ENCODE measurements at regions not wholly inside any gene's neighbourhood (a gene's known extent, or its start where the extent isn't known, plus 50 kb on each side); places are given as distances from the start of the nearest gene placed in this dataset.

DNA sequence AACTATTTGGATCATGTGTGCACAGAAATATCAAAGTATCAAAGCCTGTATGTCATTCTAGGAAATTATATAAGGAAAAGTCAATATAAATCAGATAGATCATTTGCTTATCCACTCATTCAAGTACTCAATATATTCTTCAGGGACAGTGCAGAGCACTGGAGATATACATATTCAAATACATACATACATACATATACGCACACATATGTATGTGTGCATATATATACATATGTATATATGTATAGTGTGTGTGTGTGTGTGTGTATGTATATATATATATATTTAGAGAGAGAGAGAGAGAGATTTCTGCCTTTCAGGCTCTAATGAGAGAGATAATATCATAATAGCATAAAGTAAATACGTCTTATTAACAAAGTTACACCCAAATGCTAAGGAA lies 169.2 kb downstream of the PMP22 start (continued):
- TF ChIP-seq, protein P1, sequence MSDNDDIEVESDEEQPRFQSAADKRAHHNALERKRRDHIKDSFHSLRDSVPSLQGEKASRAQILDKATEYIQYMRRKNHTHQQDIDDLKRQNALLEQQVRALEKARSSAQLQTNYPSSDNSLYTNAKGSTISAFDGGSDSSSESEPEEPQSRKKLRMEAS (CRISPR knock-in tag; IDR thresholded peaks at IDR 0.05): no peak
- TF ChIP-seq SMAD4 (CRISPR knock-in tag; IDR thresholded peaks at IDR 0.05): no peak
- TF ChIP-seq ZNF232 (CRISPR knock-in tag; IDR thresholded peaks at IDR 0.05): no peak
- TF ChIP-seq, protein P2, sequence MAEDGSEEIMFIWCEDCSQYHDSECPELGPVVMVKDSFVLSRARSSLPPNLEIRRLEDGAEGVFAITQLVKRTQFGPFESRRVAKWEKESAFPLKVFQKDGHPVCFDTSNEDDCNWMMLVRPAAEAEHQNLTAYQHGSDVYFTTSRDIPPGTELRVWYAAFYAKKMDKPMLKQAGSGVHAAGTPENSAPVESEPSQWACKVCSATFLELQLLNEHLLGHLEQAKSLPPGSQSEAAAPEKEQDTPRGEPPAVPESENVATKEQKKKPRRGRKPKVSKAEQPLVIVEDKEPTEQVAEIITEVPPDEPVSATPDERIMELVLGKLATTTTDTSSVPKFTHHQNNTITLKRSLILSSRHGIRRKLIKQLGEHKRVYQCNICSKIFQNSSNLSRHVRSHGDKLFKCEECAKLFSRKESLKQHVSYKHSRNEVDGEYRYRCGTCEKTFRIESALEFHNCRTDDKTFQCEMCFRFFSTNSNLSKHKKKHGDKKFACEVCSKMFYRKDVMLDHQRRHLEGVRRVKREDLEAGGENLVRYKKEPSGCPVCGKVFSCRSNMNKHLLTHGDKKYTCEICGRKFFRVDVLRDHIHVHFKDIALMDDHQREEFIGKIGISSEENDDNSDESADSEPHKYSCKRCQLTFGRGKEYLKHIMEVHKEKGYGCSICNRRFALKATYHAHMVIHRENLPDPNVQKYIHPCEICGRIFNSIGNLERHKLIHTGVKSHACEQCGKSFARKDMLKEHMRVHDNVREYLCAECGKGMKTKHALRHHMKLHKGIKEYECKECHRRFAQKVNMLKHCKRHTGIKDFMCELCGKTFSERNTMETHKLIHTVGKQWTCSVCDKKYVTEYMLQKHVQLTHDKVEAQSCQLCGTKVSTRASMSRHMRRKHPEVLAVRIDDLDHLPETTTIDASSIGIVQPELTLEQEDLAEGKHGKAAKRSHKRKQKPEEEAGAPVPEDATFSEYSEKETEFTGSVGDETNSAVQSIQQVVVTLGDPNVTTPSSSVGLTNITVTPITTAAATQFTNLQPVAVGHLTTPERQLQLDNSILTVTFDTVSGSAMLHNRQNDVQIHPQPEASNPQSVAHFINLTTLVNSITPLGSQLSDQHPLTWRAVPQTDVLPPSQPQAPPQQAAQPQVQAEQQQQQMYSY (CRISPR knock-in tag; IDR thresholded peaks at IDR 0.05): no peak
- TF ChIP-seq, protein P3, sequence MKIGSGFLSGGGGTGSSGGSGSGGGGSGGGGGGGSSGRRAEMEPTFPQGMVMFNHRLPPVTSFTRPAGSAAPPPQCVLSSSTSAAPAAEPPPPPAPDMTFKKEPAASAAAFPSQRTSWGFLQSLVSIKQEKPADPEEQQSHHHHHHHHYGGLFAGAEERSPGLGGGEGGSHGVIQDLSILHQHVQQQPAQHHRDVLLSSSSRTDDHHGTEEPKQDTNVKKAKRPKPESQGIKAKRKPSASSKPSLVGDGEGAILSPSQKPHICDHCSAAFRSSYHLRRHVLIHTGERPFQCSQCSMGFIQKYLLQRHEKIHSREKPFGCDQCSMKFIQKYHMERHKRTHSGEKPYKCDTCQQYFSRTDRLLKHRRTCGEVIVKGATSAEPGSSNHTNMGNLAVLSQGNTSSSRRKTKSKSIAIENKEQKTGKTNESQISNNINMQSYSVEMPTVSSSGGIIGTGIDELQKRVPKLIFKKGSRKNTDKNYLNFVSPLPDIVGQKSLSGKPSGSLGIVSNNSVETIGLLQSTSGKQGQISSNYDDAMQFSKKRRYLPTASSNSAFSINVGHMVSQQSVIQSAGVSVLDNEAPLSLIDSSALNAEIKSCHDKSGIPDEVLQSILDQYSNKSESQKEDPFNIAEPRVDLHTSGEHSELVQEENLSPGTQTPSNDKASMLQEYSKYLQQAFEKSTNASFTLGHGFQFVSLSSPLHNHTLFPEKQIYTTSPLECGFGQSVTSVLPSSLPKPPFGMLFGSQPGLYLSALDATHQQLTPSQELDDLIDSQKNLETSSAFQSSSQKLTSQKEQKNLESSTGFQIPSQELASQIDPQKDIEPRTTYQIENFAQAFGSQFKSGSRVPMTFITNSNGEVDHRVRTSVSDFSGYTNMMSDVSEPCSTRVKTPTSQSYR (CRISPR knock-in tag; IDR thresholded peaks at IDR 0.05): no peak

DNA sequence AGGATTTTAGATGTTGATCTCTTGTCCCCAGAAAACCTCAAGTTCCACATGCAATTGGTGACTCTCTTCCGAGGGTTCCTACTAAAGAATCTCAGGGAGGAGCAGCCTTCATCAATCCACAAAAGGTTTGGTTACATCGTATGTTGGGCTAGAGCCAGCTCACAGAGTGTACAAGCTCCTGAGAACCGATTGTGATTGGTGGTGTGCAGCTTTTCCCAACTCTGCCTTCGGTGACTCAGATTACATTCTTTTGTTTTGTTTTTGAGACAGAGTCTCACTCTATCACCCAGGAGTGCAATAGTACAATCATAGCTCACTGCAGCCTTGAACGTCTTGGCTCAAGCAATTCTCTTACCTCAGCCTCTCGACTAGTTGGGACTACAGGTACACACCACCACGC lies 172.4 kb downstream of the PMP22 start:
- no peak overlapping the region for H3K27ac Mint-ChIP-seq
- ChIA-PET CTCF (interaction anchor here (0.6 to 1.5 kb wide), 3 partner anchors 63 to 207 kb away, joined by 3 to 7 read pairs (median 4); no protein-coding TSS in a partner anchor), POLR2A (no interaction called here)
- peaks cover 14% of the 10 kb centered on the region for H3K4me1 Mint-ChIP-seq
- DNase-seq (ENCODE audit: low spot score) (no peak), ATAC-seq (no peak)
- H3K36me3 Mint-ChIP-seq: no peaks in the 10 kb centered on the region
- no peak overlapping the region for H3K4me3 Mint-ChIP-seq
- H3K27me3 Mint-ChIP-seq (ENCODE audit: low read depth): no peaks in the 10 kb centered on the region
- peaks cover 4% of the 10 kb centered on the region for H3K9me3 Mint-ChIP-seq
- TF ChIP-seq SMAD3 (CRISPR knock-in tag; IDR thresholded peaks at IDR 0.05; ENCODE audit: borderline replicate concordance) (no peak), ZNF138 (CRISPR knock-in tag; conservative IDR thresholded peaks at IDR 0.05) (no peak), ETV6 (CRISPR knock-in tag; IDR thresholded peaks at IDR 0.05) (no peak), FOXK1 (CRISPR knock-in tag; IDR thresholded peaks at IDR 0.05) (no peak), RORB (CRISPR knock-in tag; IDR thresholded peaks at IDR 0.05) (no peak)
- TF ChIP-seq, protein P4, sequence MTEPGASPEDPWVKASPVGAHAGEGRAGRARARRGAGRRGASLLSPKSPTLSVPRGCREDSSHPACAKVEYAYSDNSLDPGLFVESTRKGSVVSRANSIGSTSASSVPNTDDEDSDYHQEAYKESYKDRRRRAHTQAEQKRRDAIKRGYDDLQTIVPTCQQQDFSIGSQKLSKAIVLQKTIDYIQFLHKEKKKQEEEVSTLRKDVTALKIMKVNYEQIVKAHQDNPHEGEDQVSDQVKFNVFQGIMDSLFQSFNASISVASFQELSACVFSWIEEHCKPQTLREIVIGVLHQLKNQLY (CRISPR knock-in tag; IDR thresholded peaks at IDR 0.05): no peak
- TF ChIP-seq, protein P5, sequence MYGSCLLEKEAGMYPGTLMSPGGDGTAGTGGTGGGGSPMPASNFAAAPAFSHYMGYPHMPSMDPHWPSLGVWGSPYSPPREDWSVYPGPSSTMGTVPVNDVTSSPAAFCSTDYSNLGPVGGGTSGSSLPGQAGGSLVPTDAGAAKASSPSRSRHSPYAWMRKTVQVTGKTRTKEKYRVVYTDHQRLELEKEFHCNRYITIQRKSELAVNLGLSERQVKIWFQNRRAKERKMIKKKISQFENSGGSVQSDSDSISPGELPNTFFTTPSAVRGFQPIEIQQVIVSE (CRISPR knock-in tag; IDR thresholded peaks at IDR 0.05; ENCODE audit: borderline replicate concordance): no peak
- TF ChIP-seq, protein P6, sequence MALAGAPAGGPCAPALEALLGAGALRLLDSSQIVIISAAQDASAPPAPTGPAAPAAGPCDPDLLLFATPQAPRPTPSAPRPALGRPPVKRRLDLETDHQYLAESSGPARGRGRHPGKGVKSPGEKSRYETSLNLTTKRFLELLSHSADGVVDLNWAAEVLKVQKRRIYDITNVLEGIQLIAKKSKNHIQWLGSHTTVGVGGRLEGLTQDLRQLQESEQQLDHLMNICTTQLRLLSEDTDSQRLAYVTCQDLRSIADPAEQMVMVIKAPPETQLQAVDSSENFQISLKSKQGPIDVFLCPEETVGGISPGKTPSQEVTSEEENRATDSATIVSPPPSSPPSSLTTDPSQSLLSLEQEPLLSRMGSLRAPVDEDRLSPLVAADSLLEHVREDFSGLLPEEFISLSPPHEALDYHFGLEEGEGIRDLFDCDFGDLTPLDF (CRISPR knock-in tag; IDR thresholded peaks at IDR 0.05): no peak

DNA sequence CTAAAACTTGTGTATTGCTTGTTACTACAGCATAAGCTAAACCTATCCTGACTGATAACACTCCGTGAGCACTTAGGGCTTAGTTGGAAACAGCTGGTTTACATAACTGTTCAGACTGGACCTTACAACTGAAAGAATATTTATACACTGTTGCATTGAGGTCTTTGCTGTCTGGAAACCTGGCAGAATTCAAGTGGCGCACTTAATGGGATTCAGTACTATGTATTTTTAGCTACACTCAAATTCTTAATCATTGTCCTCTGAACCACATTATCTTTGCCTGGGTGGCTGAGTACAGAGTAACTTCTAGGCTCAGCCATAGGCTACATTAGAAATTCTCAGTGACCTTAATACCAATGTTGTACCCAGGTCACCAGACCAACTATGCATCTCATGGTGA lies 172.9 kb downstream of the PMP22 start:
- H3K4me3 Mint-ChIP-seq: no peak overlapping the region
- no peak overlapping the region for H3K27ac Mint-ChIP-seq
- ATAC-seq (no peak), DNase-seq (ENCODE audit: low spot score) (no peak)
- ChIA-PET POLR2A (no interaction called here), CTCF (interaction anchor here (1.0 to 1.5 kb wide), 5 partner anchors 11 to 140 kb away, joined by 3 to 7 read pairs (median 5); no protein-coding TSS in a partner anchor)
- no peaks in the 10 kb centered on the region; the same call in 1 of the 2 replicates for H3K27me3 Mint-ChIP-seq (ENCODE audit: low read depth)
- H3K4me1 Mint-ChIP-seq: peaks cover 14% of the 10 kb centered on the region
- H3K36me3 Mint-ChIP-seq: no peaks in the 10 kb centered on the region
- peaks cover 4% of the 10 kb centered on the region for H3K9me3 Mint-ChIP-seq
- TF ChIP-seq, protein P7, sequence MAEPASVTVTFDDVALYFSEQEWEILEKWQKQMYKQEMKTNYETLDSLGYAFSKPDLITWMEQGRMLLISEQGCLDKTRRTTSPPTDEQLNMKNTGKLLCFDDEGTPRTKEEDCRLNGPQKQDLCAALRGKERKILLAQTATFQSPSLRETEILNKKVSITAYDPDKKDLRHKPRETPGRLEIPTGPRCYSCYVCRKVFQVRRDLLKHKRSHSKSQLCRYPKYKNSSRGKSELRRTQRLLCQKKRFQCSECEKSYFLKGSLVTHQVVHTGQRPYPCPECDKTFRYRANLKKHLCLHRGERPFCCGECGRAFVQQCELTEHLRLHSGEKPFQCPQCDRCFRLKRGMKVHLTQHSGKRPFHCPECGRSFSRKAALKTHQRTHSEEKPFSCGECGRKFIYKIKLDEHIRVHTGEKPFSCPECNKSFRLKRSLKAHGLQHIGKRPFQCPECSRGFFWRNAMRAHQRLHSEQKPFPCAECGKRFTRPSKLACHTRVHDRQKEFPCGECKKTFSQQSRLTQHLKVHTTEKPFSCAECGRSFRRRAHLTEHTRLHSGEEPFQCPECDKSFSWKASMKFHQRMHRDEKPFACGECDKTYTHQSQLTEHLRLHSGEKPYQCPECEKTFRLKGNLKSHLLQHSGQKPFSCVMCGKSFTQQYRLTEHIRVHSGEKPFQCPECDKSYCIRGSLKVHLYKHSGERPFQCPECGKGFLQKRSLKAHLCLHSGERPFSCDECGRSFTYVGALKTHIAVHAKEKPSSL (CRISPR knock-in tag; conservative IDR thresholded peaks at IDR 0.05): no peak
- TF ChIP-seq RORB (CRISPR knock-in tag; IDR thresholded peaks at IDR 0.05): no peak
- TF ChIP-seq, protein P8, sequence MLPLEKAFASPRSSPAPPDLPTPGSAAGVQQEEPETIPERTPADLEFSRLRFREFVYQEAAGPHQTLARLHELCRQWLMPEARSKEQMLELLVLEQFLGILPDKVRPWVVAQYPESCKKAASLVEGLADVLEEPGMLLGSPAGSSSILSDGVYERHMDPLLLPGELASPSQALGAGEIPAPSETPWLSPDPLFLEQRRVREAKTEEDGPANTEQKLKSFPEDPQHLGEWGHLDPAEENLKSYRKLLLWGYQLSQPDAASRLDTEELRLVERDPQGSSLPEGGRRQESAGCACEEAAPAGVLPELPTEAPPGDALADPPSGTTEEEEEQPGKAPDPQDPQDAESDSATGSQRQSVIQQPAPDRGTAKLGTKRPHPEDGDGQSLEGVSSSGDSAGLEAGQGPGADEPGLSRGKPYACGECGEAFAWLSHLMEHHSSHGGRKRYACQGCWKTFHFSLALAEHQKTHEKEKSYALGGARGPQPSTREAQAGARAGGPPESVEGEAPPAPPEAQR (CRISPR knock-in tag; IDR thresholded peaks at IDR 0.05): no peak
- TF ChIP-seq ZNF138 (CRISPR knock-in tag; conservative IDR thresholded peaks at IDR 0.05): no peak
- no peak for TF ChIP-seq TP53 (CRISPR knock-in tag; IDR thresholded peaks at IDR 0.05)

All from WTC11 (cell line).